Tibial artery (tissue), 4 donors: ENCODE measurements at regions not wholly inside any gene's neighbourhood (a gene's known extent, or its start where the extent isn't known, plus 50 kb on each side); places are given as distances from the start of the nearest gene placed in this dataset.

Source experiments
- DNase-seq, 2 donors: peaks; one replicate each; pipeline ENCODE4 v3.0.0-alpha.2; 2019
- H3K27ac ChIP-seq, 2 donors: fragments of 200-600 bp; sonication (generic) in 1 of 2; 1 replicate in 1 of 2; 2 replicates in 1 of 2; pipeline ENCODE4 v1.5.1; 2018 to 2019; ENCODE audit warnings: mild to moderate bottlenecking in 1 of 2
- H3K27me3 ChIP-seq, 2 donors: fragments of 200-600 bp; sonication (generic) in 1 of 2; one replicate each; pipeline versions ENCODE4 v1.5.1 to v1.6.0; 2016 to 2019
- H3K36me3 ChIP-seq, 3 donors: fragments of 200-600 bp; sonication (generic) in 2 of 3; one replicate each; pipeline ENCODE4 v1.5.1; 2016 to 2019; ENCODE audit warnings: mild to moderate bottlenecking in 2 of 3
- H3K4me1 ChIP-seq, 4 donors: fragments of 200-600 bp; sonication (generic) in 2 of 4; 1 replicate in 3 of 4; 2 replicates in 1 of 4; pipeline ENCODE4 v1.5.1; 2016 to 2019
- H3K4me3 ChIP-seq, 2 donors: fragments of 200-600 bp; sonication (generic) in 1 of 2; 1 replicate in 1 of 2; 2 replicates in 1 of 2; pipeline ENCODE4 v1.5.1; 2018 to 2019; ENCODE audit warnings: mild to moderate bottlenecking in 2 of 2
- H3K9me3 ChIP-seq, 3 donors: fragments of 200-600 bp; sonication (generic) in 1 of 3; one replicate each; pipeline ENCODE4 v1.5.1; 2016 to 2019
- CTCF ChIP-seq, 2 experiments: fragments of 200-600 bp in 1 of 2; fragments of 450-650 bp in 1 of 2; IDR thresholded peaks; one replicate each; pipeline ENCODE4 v1.5.1; 2017 to 2019; ENCODE audit warnings: antibody characterized with exemption in 2 of 2, mild to moderate bottlenecking in 1 of 2, moderate library complexity in 1 of 2
- intact Hi-C: fragments of 100-400 bp; cut with DNase I; formaldehyde crosslinking; loops from one replicate; pipeline ENCODE4 v1.15.0; 2023; ENCODE audit warnings: low total_unique reads

DNA sequence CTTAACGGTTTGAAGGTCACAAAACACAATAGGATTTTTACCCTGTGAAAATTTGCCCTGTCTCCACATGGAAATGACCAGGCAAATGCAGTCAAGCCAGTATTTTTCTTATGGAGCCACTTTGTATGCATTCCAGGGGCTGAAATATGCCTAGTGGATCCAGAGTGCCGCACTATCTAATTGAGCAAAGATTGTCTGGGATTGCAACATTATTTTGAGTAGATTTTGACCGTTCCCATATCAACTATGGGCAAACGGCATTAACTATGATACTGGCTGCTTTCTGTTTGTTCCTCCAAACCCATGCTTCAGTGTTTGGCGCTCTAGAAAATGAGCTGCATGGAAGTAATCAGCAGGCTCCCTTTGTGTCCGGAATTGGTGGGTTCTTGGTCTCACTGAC is 223.0 kb downstream of the BTG1 start:
- Histone ChIP-seq H3K36me3 (no peaks in the 10 kb centered on the region), H3K9me3 (no peaks in the 10 kb centered on the region), H3K4me3 (no peak overlapping the region), H3K27ac (no peak overlapping the region), H3K27me3 (no peaks in the 10 kb centered on the region), H3K4me1 (no peaks in the 10 kb centered on the region)
- DNase-seq = no peak
- intact Hi-C loops = no loop called here
- TF ChIP-seq CTCF (IDR thresholded peaks at IDR 0.05) = no peak

GRCh38 chr12:91922139-91922538 is 223.5 kb downstream of the BTG1 start:
- Histone ChIP-seq H3K27ac (no peak overlapping the region), H3K4me1 (no peaks in the 10 kb centered on the region), H3K27me3 (no peaks in the 10 kb centered on the region), H3K9me3 (no peaks in the 10 kb centered on the region), H3K4me3 (no peak overlapping the region), H3K36me3 (no peaks in the 10 kb centered on the region)
- no peak for DNase-seq
- no peak for TF ChIP-seq CTCF (IDR thresholded peaks at IDR 0.05)
- intact Hi-C loops = no loop called here

- Histone ChIP-seq H3K27ac (no peak overlapping the region), H3K36me3 (no peaks in the 10 kb centered on the region), H3K4me3 (no peak overlapping the region), H3K9me3 (no peaks in the 10 kb centered on the region), H3K4me1 (no peaks in the 10 kb centered on the region), H3K27me3 (no peaks in the 10 kb centered on the region)
- intact Hi-C loops = no loop called here
- TF ChIP-seq CTCF (IDR thresholded peaks at IDR 0.05) = no peak
- DNase-seq = no peak
Observed at GRCh38 chr12:91921555-91921954, 224.1 kb downstream of the BTG1 start.

GRCh38 chr12:91920741-91921140 is 224.9 kb downstream of the BTG1 start:
- H3K4me1 ChIP-seq = no peaks in the 10 kb centered on the region
- no peaks in the 10 kb centered on the region for H3K9me3 ChIP-seq
- intact Hi-C loops = no loop called here
- no peak for TF ChIP-seq CTCF (IDR thresholded peaks at IDR 0.05)
- no peaks in the 10 kb centered on the region for H3K36me3 ChIP-seq
- no peaks in the 10 kb centered on the region for H3K27me3 ChIP-seq
- no peak overlapping the region for H3K27ac ChIP-seq
- no peak overlapping the region for H3K4me3 ChIP-seq
- DNase-seq = no peak

DNA sequence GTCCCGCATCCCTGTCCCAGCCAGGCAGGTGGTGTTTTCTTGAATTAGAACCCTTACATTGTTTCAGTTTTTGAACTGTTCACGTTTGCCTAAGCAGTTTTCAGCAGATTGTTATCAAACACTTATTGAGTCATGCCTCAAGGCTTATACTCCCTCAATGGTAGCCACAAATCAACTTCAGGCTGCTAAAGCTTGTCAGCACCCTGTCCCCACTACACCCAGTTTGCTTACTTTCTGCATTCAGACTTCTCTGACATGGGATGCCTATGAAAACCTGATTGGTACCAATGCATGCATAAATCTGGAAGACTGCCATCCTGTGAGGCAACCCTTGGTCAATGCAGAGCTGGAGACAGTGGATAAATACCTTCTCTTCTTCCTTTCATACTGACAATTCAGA is 225.4 kb downstream of the BTG1 start:
- H3K36me3 ChIP-seq = no peaks in the 10 kb centered on the region
- intact Hi-C loops = no loop called here
- no peaks in the 10 kb centered on the region for H3K27me3 ChIP-seq
- no peaks in the 10 kb centered on the region for H3K9me3 ChIP-seq
- DNase-seq = no peak
- no peak overlapping the region for H3K27ac ChIP-seq
- H3K4me3 ChIP-seq = no peak overlapping the region
- TF ChIP-seq CTCF (IDR thresholded peaks at IDR 0.05) = no peak
- H3K4me1 ChIP-seq = no peaks in the 10 kb centered on the region

- no peaks in the 10 kb centered on the region for H3K36me3 ChIP-seq
- H3K4me3 ChIP-seq = no peak overlapping the region
- no peaks in the 10 kb centered on the region for H3K27me3 ChIP-seq
- no peaks in the 10 kb centered on the region for H3K4me1 ChIP-seq
- intact Hi-C loops = no loop called here
- no peak for TF ChIP-seq CTCF (IDR thresholded peaks at IDR 0.05)
- H3K27ac ChIP-seq = no peak overlapping the region
- no peaks in the 10 kb centered on the region for H3K9me3 ChIP-seq
- DNase-seq = no peak
Observed at GRCh38 chr12:91918431-91918830, 227.2 kb downstream of the BTG1 start.
